ENCODE measurements at regions not wholly inside any gene's neighbourhood (a gene's known extent, or its start where the extent isn't known, plus 50 kb on each side); places are given as distances from the start of the nearest gene placed in this dataset.

DNA sequence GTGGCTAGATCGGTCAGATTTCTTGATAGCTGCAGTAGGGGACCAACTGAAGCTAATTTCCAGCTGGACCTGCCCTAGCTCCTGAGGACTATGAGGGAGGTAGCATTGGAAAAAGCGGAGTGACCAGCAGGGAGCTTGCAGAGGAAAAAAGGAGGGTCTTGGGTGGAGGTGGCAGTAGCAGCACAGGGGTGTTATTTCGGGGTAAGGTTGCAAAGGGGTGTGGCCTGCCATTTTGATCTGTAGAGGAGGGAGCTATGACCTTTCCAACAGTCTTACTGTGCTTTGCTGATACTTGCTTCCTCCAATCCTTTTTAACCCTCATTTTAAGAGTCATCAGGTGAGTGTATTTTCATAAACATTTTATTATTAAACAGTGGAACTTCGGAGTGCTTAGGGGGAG is 83.8 kb upstream of the NRXN3 start:
- 17% methylated on average over 4 of the region's 4 CpGs for WGBS (ENCODE audit: low lambda C conversion rate)
- no peaks in the 10 kb centered on the region for H3F3A ChIP-seq (replicated peaks; ENCODE audit: insufficient read depth)
- H4K20me1 ChIP-seq (ENCODE audit: insufficient read depth) = no peaks in the 10 kb centered on the region
- POLR2A ChIA-PET = interaction anchor here (1.2 kb wide), 1 partner anchor 12 kb away, joined by 3 read pairs; no protein-coding TSS in a partner anchor
- TF ChIP-seq, protein P1, sequence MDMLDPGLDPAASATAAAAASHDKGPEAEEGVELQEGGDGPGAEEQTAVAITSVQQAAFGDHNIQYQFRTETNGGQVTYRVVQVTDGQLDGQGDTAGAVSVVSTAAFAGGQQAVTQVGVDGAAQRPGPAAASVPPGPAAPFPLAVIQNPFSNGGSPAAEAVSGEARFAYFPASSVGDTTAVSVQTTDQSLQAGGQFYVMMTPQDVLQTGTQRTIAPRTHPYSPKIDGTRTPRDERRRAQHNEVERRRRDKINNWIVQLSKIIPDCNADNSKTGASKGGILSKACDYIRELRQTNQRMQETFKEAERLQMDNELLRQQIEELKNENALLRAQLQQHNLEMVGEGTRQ (IDR thresholded peaks at IDR 0.05; ENCODE audit: borderline replicate concordance, low read depth, low read length) = no peak
- TF ChIP-seq MEF2A (IDR thresholded peaks at IDR 0.05; ENCODE audit: borderline replicate concordance, low read depth) (no peak), EZH2phosphoT487 (IDR thresholded peaks at IDR 0.05; ENCODE audit: borderline replicate concordance, low read depth) (no peak), POLR2AphosphoS5 (IDR thresholded peaks at IDR 0.05; ENCODE audit: low read depth, low read length) (no peak), ELF1 (IDR thresholded peaks at IDR 0.05) (no peak), TAF1 (IDR thresholded peaks at IDR 0.05; ENCODE audit: borderline replicate concordance, low read depth, low read length) (no peak), CHD2 (IDR thresholded peaks at IDR 0.05; ENCODE audit: low read length, partially characterized antibody) (no peak), MXI1 (IDR thresholded peaks at IDR 0.05; ENCODE audit: low read depth, low read length) (no peak), GATA2 (CRISPR knock-in tag; IDR thresholded peaks at IDR 0.05) (no peak), FOSL2 (IDR thresholded peaks at IDR 0.05; ENCODE audit: borderline replicate concordance, low read depth) (no peak), TCF12 (IDR thresholded peaks at IDR 0.05) (no peak), GABPA (IDR thresholded peaks at IDR 0.05; ENCODE audit: low read depth) (no peak)
- TF ChIP-seq, protein P2, sequence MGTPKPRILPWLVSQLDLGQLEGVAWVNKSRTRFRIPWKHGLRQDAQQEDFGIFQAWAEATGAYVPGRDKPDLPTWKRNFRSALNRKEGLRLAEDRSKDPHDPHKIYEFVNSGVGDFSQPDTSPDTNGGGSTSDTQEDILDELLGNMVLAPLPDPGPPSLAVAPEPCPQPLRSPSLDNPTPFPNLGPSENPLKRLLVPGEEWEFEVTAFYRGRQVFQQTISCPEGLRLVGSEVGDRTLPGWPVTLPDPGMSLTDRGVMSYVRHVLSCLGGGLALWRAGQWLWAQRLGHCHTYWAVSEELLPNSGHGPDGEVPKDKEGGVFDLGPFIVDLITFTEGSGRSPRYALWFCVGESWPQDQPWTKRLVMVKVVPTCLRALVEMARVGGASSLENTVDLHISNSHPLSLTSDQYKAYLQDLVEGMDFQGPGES (IDR thresholded peaks at IDR 0.05; ENCODE audit: low read depth, low read length) = no peak
- TF ChIP-seq, protein P3, sequence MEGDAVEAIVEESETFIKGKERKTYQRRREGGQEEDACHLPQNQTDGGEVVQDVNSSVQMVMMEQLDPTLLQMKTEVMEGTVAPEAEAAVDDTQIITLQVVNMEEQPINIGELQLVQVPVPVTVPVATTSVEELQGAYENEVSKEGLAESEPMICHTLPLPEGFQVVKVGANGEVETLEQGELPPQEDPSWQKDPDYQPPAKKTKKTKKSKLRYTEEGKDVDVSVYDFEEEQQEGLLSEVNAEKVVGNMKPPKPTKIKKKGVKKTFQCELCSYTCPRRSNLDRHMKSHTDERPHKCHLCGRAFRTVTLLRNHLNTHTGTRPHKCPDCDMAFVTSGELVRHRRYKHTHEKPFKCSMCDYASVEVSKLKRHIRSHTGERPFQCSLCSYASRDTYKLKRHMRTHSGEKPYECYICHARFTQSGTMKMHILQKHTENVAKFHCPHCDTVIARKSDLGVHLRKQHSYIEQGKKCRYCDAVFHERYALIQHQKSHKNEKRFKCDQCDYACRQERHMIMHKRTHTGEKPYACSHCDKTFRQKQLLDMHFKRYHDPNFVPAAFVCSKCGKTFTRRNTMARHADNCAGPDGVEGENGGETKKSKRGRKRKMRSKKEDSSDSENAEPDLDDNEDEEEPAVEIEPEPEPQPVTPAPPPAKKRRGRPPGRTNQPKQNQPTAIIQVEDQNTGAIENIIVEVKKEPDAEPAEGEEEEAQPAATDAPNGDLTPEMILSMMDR (IDR thresholded peaks at IDR 0.05) = no peak
- TF ChIP-seq, protein P4, sequence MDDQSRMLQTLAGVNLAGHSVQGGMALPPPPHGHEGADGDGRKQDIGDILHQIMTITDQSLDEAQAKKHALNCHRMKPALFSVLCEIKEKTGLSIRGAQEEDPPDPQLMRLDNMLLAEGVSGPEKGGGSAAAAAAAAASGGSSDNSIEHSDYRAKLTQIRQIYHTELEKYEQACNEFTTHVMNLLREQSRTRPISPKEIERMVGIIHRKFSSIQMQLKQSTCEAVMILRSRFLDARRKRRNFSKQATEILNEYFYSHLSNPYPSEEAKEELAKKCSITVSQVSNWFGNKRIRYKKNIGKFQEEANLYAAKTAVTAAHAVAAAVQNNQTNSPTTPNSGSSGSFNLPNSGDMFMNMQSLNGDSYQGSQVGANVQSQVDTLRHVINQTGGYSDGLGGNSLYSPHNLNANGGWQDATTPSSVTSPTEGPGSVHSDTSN (IDR thresholded peaks at IDR 0.05) = no peak
- TF ChIP-seq, protein P5, sequence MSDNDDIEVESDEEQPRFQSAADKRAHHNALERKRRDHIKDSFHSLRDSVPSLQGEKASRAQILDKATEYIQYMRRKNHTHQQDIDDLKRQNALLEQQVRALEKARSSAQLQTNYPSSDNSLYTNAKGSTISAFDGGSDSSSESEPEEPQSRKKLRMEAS (IDR thresholded peaks at IDR 0.05; ENCODE audit: low read depth) = no peak
- no peak for DNase-seq
- no peaks in the 10 kb centered on the region for H3K9me3 ChIP-seq
- no peak overlapping the region for H2AFZ ChIP-seq (ENCODE audit: low read depth)
- peaks cover 0 to 5% of the 10 kb centered on the region in 2 experiments; a peak in 1 of 4 replicates for H3K4me1 ChIP-seq (ENCODE audit: control insufficient read depth in 1 of 2, insufficient read depth in 2 of 2, low read depth in 1 of 2, low read length in 1 of 2)
- CTCF ChIA-PET = no interaction called here
- no peaks in the 10 kb centered on the region for H3K79me2 ChIP-seq (ENCODE audit: insufficient read depth)
- H3K4me3 ChIP-seq (ENCODE audit: low read depth in 2 of 2, low read length in 1 of 2) = no peak overlapping the region
- no peak overlapping the region for H3K9ac ChIP-seq
- H3K36me3 ChIP-seq (replicated peaks in 1 of 2; ENCODE audit: control insufficient read depth in 1 of 2, insufficient read depth in 2 of 2, low read length in 1 of 2) = no peaks in the 10 kb centered on the region
- H3K27me3 ChIP-seq (ENCODE audit: insufficient read depth) = no peaks in the 10 kb centered on the region
- H3K9me2 ChIP-seq = no peaks in the 10 kb centered on the region
- no peak overlapping the region for H3K4me2 ChIP-seq
- H3K27ac ChIP-seq (ENCODE audit: low read depth in 2 of 2, low read length in 1 of 2) = no peak overlapping the region
